SU-DHL-6 (cell line): ENCODE measurements at regions not wholly inside any gene's neighbourhood (a gene's known extent, or its start where the extent isn't known, plus 50 kb on each side); places are given as distances from the start of the nearest gene placed in this dataset.
"Not testable (repeated sequence)": the region's sequence is repeated elsewhere in the genome, so short reads cannot be mapped to it uniquely, and the experiment has no call there.

Experiments
- H2AFZ ChIP-seq: fragments of 200-600 bp; sonication (generic); 2 replicates; pipeline ENCODE4 v1.6.1; 2014; ENCODE audit warnings: low read depth, mild to moderate bottlenecking, moderate library complexity, mixed read lengths, antibody characterized with exemption, low read length; ENCODE audit not compliant: severe bottlenecking
- H3F3A ChIP-seq: fragments of 200-600 bp; shearing (Covaris generic); 2 replicates; pipeline ENCODE4 v1.6.0; 2016; ENCODE audit warnings: antibody characterized with exemption, mild to moderate bottlenecking; ENCODE audit not compliant: insufficient read depth
- H3K27ac ChIP-seq: fragments of 200-600 bp; sonication (generic); 2 replicates; pipeline ENCODE4 v1.5.1; 2016; ENCODE audit warnings: low read depth, mild to moderate bottlenecking, low read length, moderate library complexity, mixed read lengths
- H3K27me3 ChIP-seq: fragments of 200-600 bp; sonication (generic), shearing (Covaris generic); 2 replicates; pipeline ENCODE4 v1.6.0; 2014; ENCODE audit warnings: mild to moderate bottlenecking, low read length
- H3K36me3 ChIP-seq: fragments of 200-600 bp; sonication (generic); 2 replicates; pipeline ENCODE4 v1.6.1; 2014; ENCODE audit warnings: mild to moderate bottlenecking, low read length, mixed read lengths
- H3K4me2 ChIP-seq: fragments of 300-600, 200-600 bp; shearing (Covaris generic), sonication (generic); 2 replicates; pipeline ENCODE4 v1.6.0; 2014; ENCODE audit warnings: low read length, low read depth, mild to moderate bottlenecking; ENCODE audit not compliant: poor library complexity, severe bottlenecking
- H3K4me3 ChIP-seq: fragments of 200-600 bp; sonication (generic); 2 replicates; pipeline ENCODE4 v1.5.1; 2014; ENCODE audit warnings: antibody characterized with exemption, low read length, mild to moderate bottlenecking, mixed read lengths; ENCODE audit not compliant: insufficient read depth, poor library complexity, severe bottlenecking
- H3K79me2 ChIP-seq: fragments of 200-600 bp; sonication (generic); 2 replicates; pipeline ENCODE4 v1.6.1; 2014; ENCODE audit warnings: mild to moderate bottlenecking, low read length, moderate library complexity; ENCODE audit not compliant: insufficient read depth
- H3K9ac ChIP-seq: fragments of 200-600 bp; sonication (generic); 2 replicates; pipeline ENCODE4 v1.7.0; 2014; ENCODE audit warnings: mild to moderate bottlenecking, low read length
- H3K9me2 ChIP-seq: fragments of 200-600 bp; sonication (generic); replicated peaks from 2 replicates; pipeline ENCODE4 v1.6.1; 2014; ENCODE audit warnings: low read length; ENCODE audit not compliant: insufficient read depth
- H3K9me3 ChIP-seq: fragments of 200-600 bp; sonication (generic); 2 replicates; pipeline ENCODE4 v1.6.1; 2014; ENCODE audit warnings: low read length, mixed read lengths; ENCODE audit not compliant: insufficient read depth
- H4K20me1 ChIP-seq: fragments of 200-600 bp; sonication (generic); 2 replicates; pipeline ENCODE4 v1.6.1; 2014; ENCODE audit warnings: low read depth, mild to moderate bottlenecking, antibody characterized with exemption, low read length, moderate library complexity, mixed read lengths
- EZH2phosphoT487 ChIP-seq: fragments of 200-600 bp; sonication (generic), shearing (Covaris generic); conservative IDR thresholded peaks from 2 replicates; pipeline ENCODE4 v1.6.1; 2018; ENCODE audit warnings: mild to moderate bottlenecking, antibody characterized with exemption, low read length, moderate library complexity, mixed read lengths
- TF ChIP-seq, protein P1 (sequence below): fragments of 200-600 bp; sonication (generic); IDR thresholded peaks from one replicate; pipeline ENCODE4 v1.5.1; 2017; ENCODE audit warnings: antibody characterized with exemption, mild to moderate bottlenecking, low read length, moderate library complexity; ENCODE audit not compliant: insufficient read depth, poor library complexity, severe bottlenecking

DNA sequence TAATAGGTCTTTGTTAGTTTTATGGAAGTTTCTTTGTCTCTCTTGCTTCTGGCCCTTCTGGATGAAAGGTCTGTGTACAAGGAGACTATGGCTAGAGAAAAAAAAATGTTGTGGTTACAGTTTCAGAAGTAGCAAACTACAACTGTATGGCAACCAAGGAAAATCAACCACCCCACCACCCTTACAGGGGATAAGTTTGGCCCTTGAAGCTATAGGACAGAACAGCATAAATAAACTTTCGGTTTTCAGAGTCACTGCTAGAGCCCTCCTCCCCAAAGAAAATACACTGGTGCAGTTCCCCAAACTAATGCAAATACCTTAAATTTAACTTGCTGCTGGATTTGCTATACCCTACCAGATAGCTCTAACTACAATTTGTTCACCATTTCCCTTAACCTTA lies 1216.7 kb downstream of the EFNA5 start:
- no peak overlapping the region for H3K9ac ChIP-seq
- no peaks in the 10 kb centered on the region for H3F3A ChIP-seq
- H2AFZ ChIP-seq = no peak overlapping the region
- no peaks in the 10 kb centered on the region for H3K36me3 ChIP-seq
- H3K9me2 ChIP-seq = no peaks in the 10 kb centered on the region
- H3K4me2 ChIP-seq = no peak overlapping the region
- H4K20me1 ChIP-seq = no peaks in the 10 kb centered on the region
- no peaks in the 10 kb centered on the region for H3K27me3 ChIP-seq
- TF ChIP-seq, protein P1, sequence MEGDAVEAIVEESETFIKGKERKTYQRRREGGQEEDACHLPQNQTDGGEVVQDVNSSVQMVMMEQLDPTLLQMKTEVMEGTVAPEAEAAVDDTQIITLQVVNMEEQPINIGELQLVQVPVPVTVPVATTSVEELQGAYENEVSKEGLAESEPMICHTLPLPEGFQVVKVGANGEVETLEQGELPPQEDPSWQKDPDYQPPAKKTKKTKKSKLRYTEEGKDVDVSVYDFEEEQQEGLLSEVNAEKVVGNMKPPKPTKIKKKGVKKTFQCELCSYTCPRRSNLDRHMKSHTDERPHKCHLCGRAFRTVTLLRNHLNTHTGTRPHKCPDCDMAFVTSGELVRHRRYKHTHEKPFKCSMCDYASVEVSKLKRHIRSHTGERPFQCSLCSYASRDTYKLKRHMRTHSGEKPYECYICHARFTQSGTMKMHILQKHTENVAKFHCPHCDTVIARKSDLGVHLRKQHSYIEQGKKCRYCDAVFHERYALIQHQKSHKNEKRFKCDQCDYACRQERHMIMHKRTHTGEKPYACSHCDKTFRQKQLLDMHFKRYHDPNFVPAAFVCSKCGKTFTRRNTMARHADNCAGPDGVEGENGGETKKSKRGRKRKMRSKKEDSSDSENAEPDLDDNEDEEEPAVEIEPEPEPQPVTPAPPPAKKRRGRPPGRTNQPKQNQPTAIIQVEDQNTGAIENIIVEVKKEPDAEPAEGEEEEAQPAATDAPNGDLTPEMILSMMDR = no peak
- no peak for TF ChIP-seq EZH2phosphoT487
- H3K27ac ChIP-seq = no peak overlapping the region
- no peaks in the 10 kb centered on the region for H3K9me3 ChIP-seq
- H3K79me2 ChIP-seq = no peaks in the 10 kb centered on the region
- no peak overlapping the region for H3K4me3 ChIP-seq

DNA sequence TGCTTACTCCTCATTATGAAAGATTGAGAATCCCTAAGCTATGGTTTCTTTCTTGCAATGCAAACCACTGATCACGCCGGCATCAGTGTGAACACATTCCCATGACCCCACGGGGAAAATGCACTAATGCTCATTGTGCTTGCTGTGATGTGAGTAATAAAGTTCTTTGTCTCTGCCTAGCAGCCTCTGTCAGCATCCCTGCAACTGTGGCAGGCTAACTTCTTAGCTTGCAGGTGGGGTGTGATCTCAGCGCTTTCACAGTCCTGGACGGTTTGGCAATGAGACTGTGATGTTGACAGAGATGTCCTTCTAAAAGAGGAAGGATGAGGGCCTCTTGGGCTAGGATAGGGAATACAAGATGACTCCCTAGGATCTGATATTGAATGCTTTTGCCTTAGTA lies 1218.7 kb downstream of the EFNA5 start:
- H2AFZ ChIP-seq = no peak overlapping the region
- H3F3A ChIP-seq = no peaks in the 10 kb centered on the region

DNA sequence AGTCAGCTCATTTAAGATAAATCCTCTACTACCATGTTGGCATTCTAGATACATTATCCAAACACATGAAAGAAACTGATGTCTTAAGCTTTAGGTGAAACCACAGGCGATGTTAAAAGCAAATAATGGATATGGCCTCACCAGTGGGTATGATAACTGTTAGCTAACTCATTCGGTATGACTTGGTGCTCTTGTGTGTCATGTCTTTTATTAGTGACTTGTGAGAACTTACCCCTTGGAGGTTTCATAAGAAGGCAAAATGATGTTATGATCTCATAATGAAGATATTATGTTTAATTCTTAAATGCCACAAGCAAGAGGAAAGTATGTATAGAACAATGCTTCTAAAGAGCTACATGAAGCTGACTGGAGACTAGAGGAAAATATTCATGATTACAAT lies 1227.0 kb downstream of the EFNA5 start:
- Histone ChIP-seq H4K20me1 (no peaks in the 10 kb centered on the region), H3F3A (no peaks in the 10 kb centered on the region), H3K27me3 (no peaks in the 10 kb centered on the region), H3K9me3 (no peaks in the 10 kb centered on the region), H3K4me2 (no peak overlapping the region), H3K4me3 (no peak overlapping the region), H3K79me2 (no peaks in the 10 kb centered on the region), H2AFZ (no peak overlapping the region), H3K36me3 (no peaks in the 10 kb centered on the region), H3K9ac (no peak overlapping the region), H3K9me2 (no peaks in the 10 kb centered on the region), H3K27ac (no peak overlapping the region)
- TF ChIP-seq EZH2phosphoT487 = no peak
- TF ChIP-seq, protein P1 = no peak

More for the DNA sequence above, 1218.7 kb downstream of the EFNA5 start:
- Histone ChIP-seq H3K79me2 (no peaks in the 10 kb centered on the region), H3K27me3 (no peaks in the 10 kb centered on the region), H4K20me1 (no peaks in the 10 kb centered on the region), H3K9me2 (no peaks in the 10 kb centered on the region), H3K4me3 (no peak overlapping the region), H3K36me3 (no peaks in the 10 kb centered on the region), H3K4me2 (no peak overlapping the region), H3K9me3 (no peaks in the 10 kb centered on the region), H3K27ac (no peak overlapping the region), H3K9ac (no peak overlapping the region)
- no peak for TF ChIP-seq EZH2phosphoT487
- TF ChIP-seq, protein P1 = no peak

DNA sequence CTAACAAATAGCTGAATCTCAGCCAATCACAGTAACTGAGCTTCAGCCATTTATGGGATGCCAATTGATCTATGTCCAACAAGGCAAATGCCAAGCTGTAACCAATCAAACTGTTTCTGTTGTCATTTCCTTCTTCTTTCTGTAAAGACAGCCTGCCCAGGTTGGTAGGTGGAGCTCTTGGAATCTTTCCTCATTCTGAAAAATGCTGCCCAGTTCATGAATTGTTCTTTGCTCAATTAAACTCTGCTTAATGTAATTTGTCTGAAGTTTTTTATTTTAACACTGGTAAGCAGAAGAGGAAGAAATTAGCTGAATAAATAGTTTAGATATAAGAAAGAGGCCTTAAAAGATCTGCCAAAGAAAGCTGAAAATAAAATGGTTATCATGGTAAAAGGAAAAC lies 1235.6 kb downstream of the EFNA5 start:
- no peaks in the 10 kb centered on the region for H3K9me2 ChIP-seq
- no peaks in the 10 kb centered on the region for H3K36me3 ChIP-seq
- no peak overlapping the region for H3K9ac ChIP-seq
- H2AFZ ChIP-seq = peak overlapping the region; percentile 4
- no peak overlapping the region for H3K4me2 ChIP-seq
- no peak overlapping the region for H3K27ac ChIP-seq
- H3K4me3 ChIP-seq = no peak overlapping the region
- TF ChIP-seq, protein P1 = no peak
- no peak for TF ChIP-seq EZH2phosphoT487
- no peaks in the 10 kb centered on the region for H3F3A ChIP-seq
- no peaks in the 10 kb centered on the region for H3K79me2 ChIP-seq
- no peaks in the 10 kb centered on the region for H3K27me3 ChIP-seq
- no peaks in the 10 kb centered on the region for H4K20me1 ChIP-seq
- no peaks in the 10 kb centered on the region for H3K9me3 ChIP-seq

DNA sequence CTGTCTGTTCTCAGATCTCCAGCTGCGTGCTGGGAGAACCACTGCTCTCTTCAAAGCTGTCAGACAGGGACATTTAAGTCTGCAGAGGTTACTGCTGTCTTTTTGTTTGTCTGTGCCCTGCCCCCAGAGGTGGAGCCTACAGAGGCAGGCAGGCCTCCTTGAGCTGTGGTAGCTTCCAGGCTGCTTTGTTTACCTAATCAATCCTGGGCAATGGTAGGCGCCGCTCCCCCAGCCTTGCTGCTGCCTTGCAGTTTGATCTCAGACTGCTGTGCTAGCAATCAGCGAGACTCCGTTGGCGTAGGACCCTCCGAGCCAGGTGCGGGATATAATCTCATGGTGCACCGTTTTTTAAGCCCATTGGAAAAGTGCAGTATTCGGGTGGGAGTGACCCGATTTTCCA lies 1240.0 kb downstream of the EFNA5 start:
- not testable (repeated sequence) for H3K9me3 ChIP-seq, H3K4me2 ChIP-seq, H3K27me3 ChIP-seq, H3K9me2 ChIP-seq, H4K20me1 ChIP-seq, H3K27ac ChIP-seq, H3F3A ChIP-seq, H3K9ac ChIP-seq, H3K79me2 ChIP-seq, H2AFZ ChIP-seq, H3K36me3 ChIP-seq, H3K4me3 ChIP-seq
